ENCODE measurements at regions not wholly inside any gene's neighbourhood (a gene's known extent, or its start where the extent isn't known, plus 50 kb on each side); places are given as distances from the start of the nearest gene placed in this dataset.
"Not testable (repeated sequence)": the region's sequence is repeated elsewhere in the genome, so short reads cannot be mapped to it uniquely, and the experiment has no call there.

GRCh38 chr15:22256389-22257046 lies 176.2 kb downstream of the OR4M2 start:
- DNase-seq (ENCODE audit: low read depth, low spot score); H3K4me3 ChIP-seq (ENCODE audit: low read length): not testable (repeated sequence)

GRCh38 chr15:22257047-22258008 lies 177.0 kb downstream of the OR4M2 start:
- no peak overlapping the region for H3K4me3 ChIP-seq (ENCODE audit: low read length)
- DNase-seq (ENCODE audit: low read depth, low spot score): no peak

- DNase-seq (ENCODE audit: low read depth, low spot score): no peak
- H3K4me3 ChIP-seq (ENCODE audit: low read length): no peak overlapping the region
Measured at GRCh38 chr15:22258009-22258397, 177.7 kb downstream of the OR4M2 start.

GRCh38 chr15:22258398-22259150 lies 178.2 kb downstream of the OR4M2 start:
- DNase-seq (ENCODE audit: low read depth, low spot score): no peak
- H3K4me3 ChIP-seq (ENCODE audit: low read length): no peak overlapping the region

- not testable (repeated sequence) for H3K4me3 ChIP-seq (ENCODE audit: low read length); DNase-seq (ENCODE audit: low read depth, low spot score)
Measured at GRCh38 chr15:22259151-22259750, 178.9 kb downstream of the OR4M2 start.

- H3K4me3 ChIP-seq (ENCODE audit: low read length): no peak overlapping the region
Measured at GRCh38 chr15:22259881-22260421, 179.6 kb downstream of the OR4M2 start.

GRCh38 chr15:22262613-22263020 lies 182.3 kb downstream of the OR4M2 start:
- H3K4me3 ChIP-seq (ENCODE audit: low read length): no peak overlapping the region
- no peak for DNase-seq (ENCODE audit: low read depth, low spot score)

More at GRCh38 chr15:22259881-22260421, 179.6 kb downstream of the OR4M2 start:
- peak; percentile 76 for DNase-seq (ENCODE audit: low read depth, low spot score)

GRCh38 chr15:22263738-22264137 lies 183.4 kb downstream of the OR4M2 start:
- H3K4me3 ChIP-seq (ENCODE audit: low read length): no peak overlapping the region
- DNase-seq (ENCODE audit: low read depth, low spot score): no peak

- not testable (repeated sequence) for H3K4me3 ChIP-seq (ENCODE audit: low read length); DNase-seq (ENCODE audit: low read depth, low spot score)
Measured at GRCh38 chr15:22264272-22264671, 183.9 kb downstream of the OR4M2 start.

- no peak for DNase-seq (ENCODE audit: low read depth, low spot score)
- no peak overlapping the region for H3K4me3 ChIP-seq (ENCODE audit: low read length)
Measured at GRCh38 chr15:22265056-22265945, 185.0 kb downstream of the OR4M2 start.

GRCh38 chr15:22265970-22266369 lies 185.6 kb downstream of the OR4M2 start:
- H3K4me3 ChIP-seq (ENCODE audit: low read length): no peak overlapping the region
- DNase-seq (ENCODE audit: low read depth, low spot score): no peak

- no peak for DNase-seq (ENCODE audit: low read depth, low spot score)
- no peak overlapping the region for H3K4me3 ChIP-seq (ENCODE audit: low read length)
Measured at GRCh38 chr15:22267761-22268160, 187.4 kb downstream of the OR4M2 start.

GRCh38 chr15:22268201-22268600 lies 187.9 kb downstream of the OR4M2 start:
- DNase-seq (ENCODE audit: low read depth, low spot score); H3K4me3 ChIP-seq (ENCODE audit: low read length): not testable (repeated sequence)

- H3K4me3 ChIP-seq (ENCODE audit: low read length); DNase-seq (ENCODE audit: low read depth, low spot score): not testable (repeated sequence)
Measured at GRCh38 chr15:22268654-22269053, 188.3 kb downstream of the OR4M2 start.

GRCh38 chr15:22272286-22273160 lies 186.2 kb upstream of the GOLGA6L22 start:
- not testable (repeated sequence) for DNase-seq (ENCODE audit: low read depth, low spot score); H3K4me3 ChIP-seq (ENCODE audit: low read length)

GRCh38 chr15:22273185-22273584 lies 185.5 kb upstream of the GOLGA6L22 start:
- not testable (repeated sequence) for DNase-seq (ENCODE audit: low read depth, low spot score); H3K4me3 ChIP-seq (ENCODE audit: low read length)

- H3K4me3 ChIP-seq (ENCODE audit: low read length); DNase-seq (ENCODE audit: low read depth, low spot score): not testable (repeated sequence)
Measured at GRCh38 chr15:22274376-22274775, 184.3 kb upstream of the GOLGA6L22 start.
